Mesenchymal stem cell (in vitro differentiated cells and primary cell): ENCODE measurements at regions not wholly inside any gene's neighbourhood (a gene's known extent, or its start where the extent isn't known, plus 50 kb on each side); places are given as distances from the start of the nearest gene placed in this dataset.

Source experiments
- DNase-seq: peaks from one replicate; pipeline ENCODE4 v3.0.0-alpha.2; 2013
- H2AFZ ChIP-seq: one replicate; pipeline ENCODE4 v1.6.1; 2013; ENCODE audit warnings: low read depth, mild to moderate bottlenecking, control low read depth, inconsistent platforms, low read length, moderate library complexity
- H2AK5ac ChIP-seq: 2 replicates; pipeline ENCODE4 v1.6.1; 2013; ENCODE audit warnings: low read length, moderate library complexity, mild to moderate bottlenecking, inconsistent platforms; ENCODE audit not compliant: severe bottlenecking
- H2BK120ac ChIP-seq: one replicate; pipeline ENCODE4 v1.6.1; 2013; ENCODE audit warnings: low read depth, mild to moderate bottlenecking, inconsistent platforms, low read length, moderate library complexity
- H2BK12ac ChIP-seq, 2 experiments: one replicate each; pipeline ENCODE4 v1.6.1; 2013; ENCODE audit warnings: inconsistent platforms in 2 of 2, low read length in 2 of 2, mild to moderate bottlenecking in 2 of 2, moderate library complexity in 2 of 2, control low read depth in 1 of 2
- H2BK15ac ChIP-seq: one replicate; pipeline ENCODE4 v1.6.1; 2013; ENCODE audit warnings: mild to moderate bottlenecking, low read depth, inconsistent platforms; ENCODE audit not compliant: poor library complexity, severe bottlenecking
- H2BK5ac ChIP-seq: 2 replicates; pipeline ENCODE4 v1.6.1; 2013; ENCODE audit warnings: low read depth, mild to moderate bottlenecking, low read length, control low read depth, inconsistent platforms; ENCODE audit not compliant: poor library complexity, severe bottlenecking
- H3K14ac ChIP-seq, 2 experiments: one replicate each; pipeline ENCODE4 v1.6.1; 2013; ENCODE audit warnings: inconsistent platforms in 2 of 2, low read length in 2 of 2, control low read depth in 1 of 2, mild to moderate bottlenecking in 1 of 2, moderate library complexity in 1 of 2
- H3K18ac ChIP-seq, 2 experiments: one replicate each; pipeline ENCODE4 v1.6.1; 2013; ENCODE audit warnings: inconsistent platforms in 2 of 2, low read length in 2 of 2, control low read depth in 1 of 2, low read depth in 1 of 2, mild to moderate bottlenecking in 1 of 2
- H3K23ac ChIP-seq, 2 experiments: one replicate each; pipeline ENCODE4 v1.6.1; 2013; ENCODE audit warnings: inconsistent platforms in 2 of 2, low read length in 2 of 2, mild to moderate bottlenecking in 2 of 2, moderate library complexity in 2 of 2, control low read depth in 1 of 2
- H3K27ac ChIP-seq: 2 replicates; pipeline ENCODE4 v1.5.1; 2013; ENCODE audit warnings: mild to moderate bottlenecking, moderate library complexity, low read length, control low read depth, inconsistent platforms; ENCODE audit not compliant: poor library complexity, severe bottlenecking
- H3K27me3 ChIP-seq, 2 experiments: 2 replicates each; pipeline versions ENCODE4 v1.6.1 to v1.7.0; 2013; ENCODE audit warnings: low read length in 2 of 2, mild to moderate bottlenecking in 2 of 2, moderate library complexity in 2 of 2, control low read depth in 1 of 2, inconsistent platforms in 1 of 2; ENCODE audit not compliant: control insufficient read depth in 1 of 2, insufficient read depth in 1 of 2
- H3K36me3 ChIP-seq, 2 experiments: 2 replicates each; pipeline versions ENCODE4 v1.6.1 to v1.7.0; 2013; ENCODE audit warnings: low read length in 2 of 2, control low read depth in 1 of 2, inconsistent platforms in 1 of 2, low read depth in 1 of 2, mild to moderate bottlenecking in 1 of 2; ENCODE audit not compliant: insufficient read depth in 2 of 2, control insufficient read depth in 1 of 2
- H3K4ac ChIP-seq, 2 experiments: one replicate each; pipeline ENCODE4 v1.6.1; 2013; ENCODE audit warnings: inconsistent platforms in 2 of 2, low read length in 2 of 2, mild to moderate bottlenecking in 2 of 2, moderate library complexity in 2 of 2, control low read depth in 1 of 2, low read depth in 1 of 2
- H3K4me1 ChIP-seq: 2 replicates; pipeline ENCODE4 v1.6.1; 2013; ENCODE audit warnings: low read depth, low read length, control low read depth; ENCODE audit not compliant: control insufficient read depth, insufficient read depth
- H3K4me2 ChIP-seq: 2 replicates; pipeline ENCODE4 v1.6.1; 2013; ENCODE audit warnings: low read length, mild to moderate bottlenecking, inconsistent platforms; ENCODE audit not compliant: poor library complexity, severe bottlenecking
- H3K4me3 ChIP-seq, 2 experiments: 2 replicates each; pipeline versions ENCODE4 v1.5.1 to v1.7.0; 2013; ENCODE audit warnings: low read length in 2 of 2, mild to moderate bottlenecking in 2 of 2, control low read depth in 1 of 2, low read depth in 1 of 2; ENCODE audit not compliant: insufficient read depth in 1 of 2
- H3K79me1 ChIP-seq: replicated peaks from 2 replicates; pipeline ENCODE4 v1.6.1; 2013; ENCODE audit warnings: mild to moderate bottlenecking, control low read depth, low read length, inconsistent platforms; ENCODE audit not compliant: poor library complexity, severe bottlenecking
- H3K9ac ChIP-seq: 2 replicates; pipeline ENCODE4 v1.7.0; 2013; ENCODE audit warnings: mild to moderate bottlenecking, low read length, moderate library complexity
- H3K9me3 ChIP-seq: 2 replicates; pipeline ENCODE4 v1.7.0; 2013; ENCODE audit warnings: mild to moderate bottlenecking, low read length; ENCODE audit not compliant: control insufficient read depth
- H4K8ac ChIP-seq: one replicate; pipeline ENCODE4 v1.6.1; 2013; ENCODE audit warnings: inconsistent platforms, mild to moderate bottlenecking, low read length, moderate library complexity
- H4K91ac ChIP-seq: one replicate; pipeline ENCODE4 v1.6.1; 2013; ENCODE audit warnings: mild to moderate bottlenecking, low read length, inconsistent platforms
- WGBS: methylation state at CpG from one replicate; pipeline ENCODE4 v1.1.7; 2013; ENCODE audit warnings: mixed read lengths; 5-methylcytosine and 5-hydroxymethylcytosine counted together

DNA sequence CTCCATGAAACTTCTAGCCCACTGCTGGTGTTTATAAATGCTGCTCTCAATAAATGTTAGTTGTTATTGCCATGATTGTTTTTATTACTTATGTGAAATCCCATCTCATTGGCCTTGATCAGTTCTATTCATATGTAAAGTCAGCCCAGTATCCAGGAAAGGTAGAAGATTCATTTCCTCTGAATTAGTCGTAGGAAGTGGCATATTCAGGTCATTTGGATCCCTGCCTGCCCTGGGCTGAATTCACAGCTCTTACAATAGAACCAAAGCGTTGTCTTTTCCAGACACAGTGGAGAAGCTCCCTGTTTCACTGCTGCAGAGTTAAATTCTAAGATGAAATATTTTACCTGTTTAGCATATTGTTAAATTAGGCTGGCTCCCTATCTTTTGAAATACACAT lies 70.3 kb downstream of the MAIP1 start:
- H3K4me1 ChIP-seq: no peaks in the 10 kb centered on the region
- no peak overlapping the region for H4K8ac ChIP-seq
- H3K27me3 ChIP-seq: no peaks in the 10 kb centered on the region
- H3K9me3 ChIP-seq: no peaks in the 10 kb centered on the region
- H2BK15ac ChIP-seq: no peak overlapping the region
- H2BK120ac ChIP-seq: no peak overlapping the region
- H3K4me2 ChIP-seq: no peak overlapping the region
- H2BK5ac ChIP-seq: no peak overlapping the region
- no peak overlapping the region for H3K4me3 ChIP-seq
- H3K4ac ChIP-seq: no peak overlapping the region
- 80% methylated on average over 2 of the region's 2 CpGs for WGBS
- no peak for DNase-seq
- H2BK12ac ChIP-seq: no peak overlapping the region
- H3K27ac ChIP-seq: no peak overlapping the region
- no peak overlapping the region for H3K23ac ChIP-seq
- no peak overlapping the region for H4K91ac ChIP-seq
- H3K79me1 ChIP-seq: no peaks in the 10 kb centered on the region
- H2AK5ac ChIP-seq: no peak overlapping the region
- no peaks in the 10 kb centered on the region for H3K36me3 ChIP-seq
- H3K18ac ChIP-seq: no peak overlapping the region
- H3K9ac ChIP-seq: no peak overlapping the region
- no peak overlapping the region for H2AFZ ChIP-seq
- H3K14ac ChIP-seq: no peak overlapping the region

DNA sequence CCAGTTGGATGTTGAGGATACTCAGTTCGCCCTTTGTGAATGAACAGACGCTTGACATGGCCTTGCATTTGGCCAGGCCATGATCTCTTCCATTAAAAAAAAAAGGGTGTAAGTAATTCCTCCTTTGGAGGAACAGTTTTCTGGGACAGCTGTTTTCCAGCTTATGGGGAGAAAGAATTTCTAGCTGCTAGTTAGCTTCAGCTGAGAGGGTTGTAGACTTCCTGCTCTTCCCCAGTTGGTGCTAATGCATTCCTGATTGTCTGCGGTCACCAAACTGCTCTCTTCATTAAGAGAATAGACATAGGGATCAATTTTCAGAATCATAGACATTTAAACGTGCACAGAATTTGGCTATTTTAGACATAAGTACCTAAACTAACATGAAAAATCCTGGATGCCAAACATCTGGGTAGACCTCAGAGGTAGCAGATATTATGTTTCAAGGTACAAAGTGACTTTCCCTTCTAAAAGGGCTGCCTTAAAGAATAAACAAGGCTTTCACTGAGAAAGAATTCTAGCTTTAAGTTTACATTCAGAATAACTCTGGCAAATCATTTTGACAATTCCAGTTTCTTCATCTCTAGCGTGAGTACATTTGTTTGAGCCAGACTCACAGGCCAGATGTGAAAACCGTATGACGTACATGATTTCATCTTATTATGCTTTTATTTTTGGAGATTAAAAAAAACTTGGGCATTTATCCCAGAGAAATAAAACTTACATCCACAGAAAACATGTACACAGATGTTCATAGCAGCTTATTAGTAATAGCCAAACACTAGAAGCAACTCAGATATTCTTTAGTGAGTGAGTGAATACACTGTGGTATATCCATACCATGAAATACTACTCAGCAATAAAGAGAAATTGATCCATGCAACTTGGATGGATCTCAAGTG lies 71.2 kb downstream of the MAIP1 start:
- H2BK120ac ChIP-seq: no peak overlapping the region
- no peaks in the 10 kb centered on the region for H3K27me3 ChIP-seq
- H3K18ac ChIP-seq: no peak overlapping the region
- H3K23ac ChIP-seq: no peak overlapping the region
- H3K9me3 ChIP-seq: no peaks in the 10 kb centered on the region
- no peak overlapping the region for H3K4ac ChIP-seq
- no peak overlapping the region for H4K8ac ChIP-seq
- H2BK12ac ChIP-seq: no peak overlapping the region
- peak overlapping the region; percentile 45 for H3K9ac ChIP-seq
- no peak overlapping the region for H3K4me2 ChIP-seq
- no peak overlapping the region for H2AFZ ChIP-seq
- H3K4me3 ChIP-seq: no peak overlapping the region
- no peak overlapping the region for H3K27ac ChIP-seq
- WGBS: 95% methylated on average over 3 of the region's 7 CpGs
- H2AK5ac ChIP-seq: no peak overlapping the region
- H3K79me1 ChIP-seq: no peaks in the 10 kb centered on the region
- H3K36me3 ChIP-seq: no peaks in the 10 kb centered on the region
- H4K91ac ChIP-seq: no peak overlapping the region
- H3K14ac ChIP-seq: no peak overlapping the region
- H2BK5ac ChIP-seq: no peak overlapping the region
- no peaks in the 10 kb centered on the region for H3K4me1 ChIP-seq
- peak; percentile 32 for DNase-seq
- no peak overlapping the region for H2BK15ac ChIP-seq

DNA sequence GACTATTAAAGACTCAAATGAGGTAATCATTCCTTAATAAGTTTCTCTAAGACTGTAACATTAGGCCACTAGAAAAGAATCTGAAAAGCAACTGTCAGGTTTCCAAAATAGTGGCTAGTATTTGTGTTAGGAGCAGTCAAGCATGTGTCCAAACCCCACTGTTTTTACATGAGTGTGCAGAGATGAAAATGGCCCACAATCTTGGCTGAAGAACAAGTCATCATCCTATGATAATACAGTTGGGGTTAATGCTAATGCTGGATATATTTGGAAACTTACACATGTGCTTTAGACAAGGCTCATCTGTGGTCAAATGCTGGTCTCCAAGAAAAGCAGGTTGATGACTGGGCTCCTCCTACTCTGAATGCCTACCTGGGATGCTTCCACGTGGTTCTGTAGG lies 73.6 kb downstream of the MAIP1 start:
- Histone ChIP-seq H3K18ac (no peak overlapping the region), H3K4me3 (no peak overlapping the region), H3K9ac (no peak overlapping the region), H2BK5ac (no peak overlapping the region), H3K36me3 (no peaks in the 10 kb centered on the region), H3K27me3 (no peaks in the 10 kb centered on the region), H3K79me1 (no peaks in the 10 kb centered on the region), H3K4ac (no peak overlapping the region), H3K4me1 (no peaks in the 10 kb centered on the region), H4K91ac (no peak overlapping the region), H2BK15ac (no peak overlapping the region), H3K4me2 (no peak overlapping the region), H3K23ac (no peak overlapping the region), H3K14ac (no peak overlapping the region), H3K27ac (no peak overlapping the region), H4K8ac (no peak overlapping the region), H2BK12ac (no peak overlapping the region), H2AFZ (no peak overlapping the region), H2BK120ac (no peak overlapping the region), H2AK5ac (no peak overlapping the region), H3K9me3 (no peaks in the 10 kb centered on the region)
- no CpG with 5 or more reads among the region's 1 CpG for WGBS
- no peak for DNase-seq

DNA sequence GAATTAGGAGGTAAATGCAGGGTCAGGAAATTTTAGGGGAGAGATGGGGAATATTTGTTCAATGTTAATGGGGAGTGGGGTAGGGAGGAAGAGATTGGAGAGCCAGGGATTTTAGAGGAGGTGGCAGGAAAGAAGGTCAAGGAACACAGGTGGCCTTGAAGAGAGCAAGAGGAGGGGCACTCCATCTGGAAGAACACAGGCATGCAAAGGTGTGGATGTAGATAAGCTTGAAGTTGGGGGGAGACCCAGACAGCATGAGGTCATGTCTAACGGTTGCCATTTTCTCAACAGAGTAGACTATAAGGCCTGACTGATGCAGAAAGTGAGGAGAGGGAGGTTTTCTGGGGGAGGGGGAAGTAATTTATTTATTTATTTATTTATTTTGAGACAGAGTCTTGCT lies 77.5 kb downstream of the MAIP1 start:
- Histone ChIP-seq H2AFZ (no peak overlapping the region), H2BK120ac (no peak overlapping the region), H3K18ac (no peak overlapping the region), H3K36me3 (no peaks in the 10 kb centered on the region), H2BK12ac (no peak overlapping the region), H3K79me1 (no peaks in the 10 kb centered on the region), H3K27ac (no peak overlapping the region), H3K4me2 (no peak overlapping the region), H2AK5ac (no peak overlapping the region), H3K27me3 (no peaks in the 10 kb centered on the region), H3K23ac (no peak overlapping the region), H3K9me3 (no peaks in the 10 kb centered on the region), H2BK15ac (no peak overlapping the region), H3K4me3 (no peak overlapping the region), H3K4ac (no peak overlapping the region), H3K14ac (no peak overlapping the region), H4K91ac (peak overlapping the region; percentile 11), H2BK5ac (no peak overlapping the region), H4K8ac (no peak overlapping the region), H3K4me1 (no peaks in the 10 kb centered on the region), H3K9ac (no peak overlapping the region)
- DNase-seq: no peak
- 94% methylated on average over 1 of the region's 1 CpG for whole genome bisulfite sequencing
